ENCODE measurements at regions not wholly inside any gene's neighbourhood (a gene's known extent, or its start where the extent isn't known, plus 50 kb on each side); places are given as distances from the start of the nearest gene placed in this dataset.

DNA sequence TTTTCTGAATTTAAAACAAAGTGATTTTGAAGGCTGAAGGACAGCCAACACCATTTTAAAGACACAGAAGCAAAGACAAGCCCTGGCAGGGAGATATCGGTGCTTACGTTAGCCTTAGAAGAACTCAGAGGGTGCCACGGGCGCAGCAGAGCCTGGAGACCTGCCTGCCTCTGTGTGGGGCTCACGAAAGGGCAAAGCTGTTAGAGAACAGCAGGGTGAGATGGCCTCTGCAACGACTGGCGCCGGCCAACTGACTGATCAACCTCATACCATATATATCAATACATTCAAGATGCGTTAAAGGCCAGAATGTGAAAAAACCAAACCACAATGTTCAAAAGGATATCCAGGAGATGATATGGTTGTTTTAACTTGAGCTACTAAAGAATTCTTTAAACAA is 151.0 kb upstream of the RPS6KA2 start:
- no peak for TF ChIP-seq GATA3 (IDR thresholded peaks at IDR 0.05; ENCODE audit: low read depth, low read length)
- no peak for TF ChIP-seq GATA2 (IDR thresholded peaks at IDR 0.05; ENCODE audit: low read depth, low read length)
